OCI-LY3 (cell line): ENCODE measurements at regions not wholly inside any gene's neighbourhood (a gene's known extent, or its start where the extent isn't known, plus 50 kb on each side); places are given as distances from the start of the nearest gene placed in this dataset.

Experiments used
- EZH2phosphoT487 ChIP-seq: fragments of 200-600 bp; shearing (Covaris generic); IDR thresholded peaks from 2 replicates; pipeline ENCODE4 v1.6.1; 2018; ENCODE audit warnings: antibody characterized with exemption, mixed run types, low read depth
- TF ChIP-seq, protein P1 (sequence below): fragments of 200-600, 300-600 bp; sonication (generic); IDR thresholded peaks from 2 replicates; pipeline ENCODE4 v1.5.1; 2014; ENCODE audit warnings: antibody characterized with exemption, low read length, low read depth

DNA sequence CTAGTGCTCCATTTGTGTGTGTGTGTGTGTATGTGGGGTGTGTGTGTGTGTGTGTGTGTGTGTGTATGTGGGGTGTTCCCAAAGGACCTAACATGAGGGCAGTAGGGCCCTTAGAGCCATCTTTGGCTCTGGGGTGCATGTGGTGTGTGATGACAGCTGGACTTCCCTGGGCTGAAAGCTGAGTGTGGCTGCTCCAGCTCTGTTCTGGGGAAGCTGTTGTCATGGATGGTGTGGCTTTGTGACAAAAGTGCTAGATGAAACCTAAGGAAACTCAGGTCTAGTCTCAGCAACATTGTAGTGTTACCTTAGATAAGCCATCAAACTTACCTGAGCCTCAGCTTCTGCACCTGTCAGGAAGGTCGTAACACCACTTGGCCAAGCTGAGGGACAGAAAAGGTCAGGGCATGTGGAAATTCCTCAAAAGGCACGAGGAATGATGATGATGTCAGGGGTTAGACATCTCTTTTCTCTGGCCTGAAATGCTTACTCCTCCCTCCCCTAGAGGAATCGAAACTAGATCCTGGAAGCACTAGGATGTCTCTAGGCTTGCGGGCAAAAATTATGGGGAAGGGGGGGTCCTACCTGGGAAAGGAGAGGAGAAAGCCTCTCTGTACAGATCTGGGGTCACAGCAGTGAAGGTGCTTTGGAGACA is 115.4 kb downstream of the RPS24 start:
- TF ChIP-seq, protein P1, sequence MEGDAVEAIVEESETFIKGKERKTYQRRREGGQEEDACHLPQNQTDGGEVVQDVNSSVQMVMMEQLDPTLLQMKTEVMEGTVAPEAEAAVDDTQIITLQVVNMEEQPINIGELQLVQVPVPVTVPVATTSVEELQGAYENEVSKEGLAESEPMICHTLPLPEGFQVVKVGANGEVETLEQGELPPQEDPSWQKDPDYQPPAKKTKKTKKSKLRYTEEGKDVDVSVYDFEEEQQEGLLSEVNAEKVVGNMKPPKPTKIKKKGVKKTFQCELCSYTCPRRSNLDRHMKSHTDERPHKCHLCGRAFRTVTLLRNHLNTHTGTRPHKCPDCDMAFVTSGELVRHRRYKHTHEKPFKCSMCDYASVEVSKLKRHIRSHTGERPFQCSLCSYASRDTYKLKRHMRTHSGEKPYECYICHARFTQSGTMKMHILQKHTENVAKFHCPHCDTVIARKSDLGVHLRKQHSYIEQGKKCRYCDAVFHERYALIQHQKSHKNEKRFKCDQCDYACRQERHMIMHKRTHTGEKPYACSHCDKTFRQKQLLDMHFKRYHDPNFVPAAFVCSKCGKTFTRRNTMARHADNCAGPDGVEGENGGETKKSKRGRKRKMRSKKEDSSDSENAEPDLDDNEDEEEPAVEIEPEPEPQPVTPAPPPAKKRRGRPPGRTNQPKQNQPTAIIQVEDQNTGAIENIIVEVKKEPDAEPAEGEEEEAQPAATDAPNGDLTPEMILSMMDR = no peak
- no peak for TF ChIP-seq EZH2phosphoT487
